Activated B cell treated with CpG ODN at 0.5 μM for 24 hours (primary cell): ENCODE measurements at regions not wholly inside any gene's neighbourhood (a gene's known extent, or its start where the extent isn't known, plus 50 kb on each side); places are given as distances from the start of the nearest gene placed in this dataset.

Experiments
- ATAC-seq: fragments of 200-7000 bp; cut with Tn5 transposase; one replicate; pipeline ENCODE4 v1.10.0; 2021; ENCODE audit warnings: low read depth, mild to moderate bottlenecking, moderate library complexity
- CTCF ChIA-PET: fragments of 350-600 bp; sonication (Branson Sonifier 250); formaldehyde crosslinking; loops from one replicate; lab custom pipeline; 2021; ENCODE audit warnings: antibody characterized with exemption; lab: Charles Lee
- POLR2A ChIA-PET: fragments of 350-600 bp; sonication (Branson Sonifier 250); formaldehyde crosslinking; loops from one replicate; lab custom pipeline; 2021; ENCODE audit warnings: antibody characterized with exemption; lab: Charles Lee
- DNase-seq: peaks from one replicate; pipeline ENCODE4 v3.0.0; 2022
- H3K27ac Mint-ChIP-seq: one replicate; pipeline ENCODE4 v1.8.0; 2020; ENCODE audit warnings: mixed read lengths
- H3K27me3 Mint-ChIP-seq: one replicate; pipeline ENCODE4 v1.8.0; 2021; ENCODE audit warnings: mixed read lengths
- H3K36me3 Mint-ChIP-seq: one replicate; pipeline ENCODE4 v1.8.0; 2021; ENCODE audit warnings: low read depth, mixed read lengths
- H3K4me1 Mint-ChIP-seq: one replicate; pipeline ENCODE4 v1.8.0; 2021; ENCODE audit warnings: mixed read lengths
- H3K4me3 Mint-ChIP-seq: one replicate; pipeline ENCODE4 v1.8.0; 2020; ENCODE audit warnings: mild to moderate bottlenecking, mixed read lengths
- H3K9me3 Mint-ChIP-seq: one replicate; pipeline ENCODE4 v1.8.0; 2020; ENCODE audit warnings: mixed read lengths
- intact Hi-C: fragments of 100-400 bp; cut with micrococcal nuclease; formaldehyde crosslinking; loops from one replicate; pipeline ENCODE4 v1.15.1; 2024
- TF ChIP-seq, protein P1 (sequence below): fragments of 200-600 bp; IDR thresholded peaks from one replicate; pipeline ENCODE4 v1.8.0; 2022; ENCODE audit warnings: antibody characterized with exemption, mild to moderate bottlenecking

DNA sequence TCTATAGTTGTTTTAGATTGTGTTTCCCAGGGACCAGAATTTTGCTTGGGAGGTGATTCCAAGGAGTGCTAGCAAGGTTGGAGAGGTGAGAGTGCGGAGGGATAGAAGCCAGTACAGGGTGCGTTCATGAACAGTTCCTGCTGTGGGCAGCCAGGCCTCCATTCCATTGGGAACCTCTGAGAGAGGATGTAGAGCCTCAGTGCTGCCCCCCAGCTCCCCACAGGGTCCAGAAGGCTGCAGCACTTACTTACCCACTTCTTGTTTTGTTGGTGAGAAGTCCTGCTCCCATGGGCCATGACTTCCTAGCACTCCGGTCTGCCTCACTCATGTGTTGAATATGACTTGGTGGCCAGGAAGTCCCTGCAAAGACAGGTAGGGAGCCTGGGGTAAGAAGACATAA, 128.2 kb upstream of the GAS1 start:
- no peak for ATAC-seq
- TF ChIP-seq, protein P1, sequence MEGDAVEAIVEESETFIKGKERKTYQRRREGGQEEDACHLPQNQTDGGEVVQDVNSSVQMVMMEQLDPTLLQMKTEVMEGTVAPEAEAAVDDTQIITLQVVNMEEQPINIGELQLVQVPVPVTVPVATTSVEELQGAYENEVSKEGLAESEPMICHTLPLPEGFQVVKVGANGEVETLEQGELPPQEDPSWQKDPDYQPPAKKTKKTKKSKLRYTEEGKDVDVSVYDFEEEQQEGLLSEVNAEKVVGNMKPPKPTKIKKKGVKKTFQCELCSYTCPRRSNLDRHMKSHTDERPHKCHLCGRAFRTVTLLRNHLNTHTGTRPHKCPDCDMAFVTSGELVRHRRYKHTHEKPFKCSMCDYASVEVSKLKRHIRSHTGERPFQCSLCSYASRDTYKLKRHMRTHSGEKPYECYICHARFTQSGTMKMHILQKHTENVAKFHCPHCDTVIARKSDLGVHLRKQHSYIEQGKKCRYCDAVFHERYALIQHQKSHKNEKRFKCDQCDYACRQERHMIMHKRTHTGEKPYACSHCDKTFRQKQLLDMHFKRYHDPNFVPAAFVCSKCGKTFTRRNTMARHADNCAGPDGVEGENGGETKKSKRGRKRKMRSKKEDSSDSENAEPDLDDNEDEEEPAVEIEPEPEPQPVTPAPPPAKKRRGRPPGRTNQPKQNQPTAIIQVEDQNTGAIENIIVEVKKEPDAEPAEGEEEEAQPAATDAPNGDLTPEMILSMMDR: no peak
- Mint-ChIP-seq H3K27me3 (no peaks in the 10 kb centered on the region), H3K4me1 (no peaks in the 10 kb centered on the region), H3K9me3 (peaks cover 5% of the 10 kb centered on the region), H3K36me3 (no peaks in the 10 kb centered on the region), H3K27ac (no peak overlapping the region), H3K4me3 (no peak overlapping the region)
- intact Hi-C loops: no loop called here
- ChIA-PET POLR2A (no interaction called here), CTCF (no interaction called here)
- DNase-seq: no peak

DNA sequence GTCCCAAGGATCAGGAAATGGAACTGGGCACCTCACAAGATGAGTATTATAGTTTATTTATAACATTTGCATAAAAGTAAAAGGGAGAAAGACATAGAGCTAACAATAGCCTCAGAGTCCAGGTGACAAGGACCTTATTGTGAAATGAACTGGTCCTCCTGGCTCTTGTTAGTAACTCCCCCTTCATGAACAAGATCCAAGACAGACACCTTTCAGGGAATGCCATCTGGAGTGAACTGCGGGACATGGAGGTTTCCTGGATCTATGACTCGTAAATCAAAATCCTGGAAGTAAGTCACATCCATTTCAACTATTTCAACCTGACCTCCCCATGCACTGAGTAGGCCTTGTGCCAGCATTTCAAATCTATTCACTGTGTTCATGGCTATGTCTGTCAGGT, 129.5 kb upstream of the GAS1 start:
- peaks cover 5% of the 10 kb centered on the region for H3K9me3 Mint-ChIP-seq
- TF ChIP-seq, protein P1: no peak
- no peak overlapping the region for H3K4me3 Mint-ChIP-seq
- CTCF ChIA-PET: no interaction called here
- H3K4me1 Mint-ChIP-seq: no peaks in the 10 kb centered on the region
- no peak for ATAC-seq
- no peak overlapping the region for H3K27ac Mint-ChIP-seq
- POLR2A ChIA-PET: no interaction called here
- no peaks in the 10 kb centered on the region for H3K27me3 Mint-ChIP-seq
- no peaks in the 10 kb centered on the region for H3K36me3 Mint-ChIP-seq
- no peak for DNase-seq
- intact Hi-C loops: no loop called here

DNA sequence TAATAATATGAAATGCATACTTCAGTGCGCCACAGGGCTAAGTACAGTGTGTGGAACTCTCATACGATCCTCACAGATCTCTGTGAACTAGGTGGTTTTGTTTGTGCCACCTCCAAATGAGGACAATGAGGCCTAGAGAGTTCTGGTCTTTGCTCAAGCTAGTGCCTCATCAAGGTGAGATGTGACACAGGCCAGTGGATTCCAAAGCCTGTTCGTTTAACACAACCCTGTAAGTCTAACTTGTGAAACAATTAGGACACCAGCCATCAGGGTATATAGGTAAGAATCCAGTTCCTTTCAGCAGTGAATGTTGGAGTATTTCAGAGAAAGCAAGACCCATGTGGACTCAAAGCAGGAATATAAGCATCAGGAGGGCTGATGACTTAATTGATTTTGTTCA, 130.7 kb upstream of the GAS1 start:
- ATAC-seq (no peak), DNase-seq (no peak)
- Mint-ChIP-seq H3K4me1 (no peaks in the 10 kb centered on the region), H3K27ac (no peak overlapping the region), H3K9me3 (peaks cover 5% of the 10 kb centered on the region), H3K27me3 (no peaks in the 10 kb centered on the region), H3K36me3 (no peaks in the 10 kb centered on the region), H3K4me3 (no peak overlapping the region)
- CTCF ChIA-PET: no interaction called here
- POLR2A ChIA-PET: no interaction called here
- TF ChIP-seq, protein P1: no peak
- intact Hi-C loops: no loop called here

DNA sequence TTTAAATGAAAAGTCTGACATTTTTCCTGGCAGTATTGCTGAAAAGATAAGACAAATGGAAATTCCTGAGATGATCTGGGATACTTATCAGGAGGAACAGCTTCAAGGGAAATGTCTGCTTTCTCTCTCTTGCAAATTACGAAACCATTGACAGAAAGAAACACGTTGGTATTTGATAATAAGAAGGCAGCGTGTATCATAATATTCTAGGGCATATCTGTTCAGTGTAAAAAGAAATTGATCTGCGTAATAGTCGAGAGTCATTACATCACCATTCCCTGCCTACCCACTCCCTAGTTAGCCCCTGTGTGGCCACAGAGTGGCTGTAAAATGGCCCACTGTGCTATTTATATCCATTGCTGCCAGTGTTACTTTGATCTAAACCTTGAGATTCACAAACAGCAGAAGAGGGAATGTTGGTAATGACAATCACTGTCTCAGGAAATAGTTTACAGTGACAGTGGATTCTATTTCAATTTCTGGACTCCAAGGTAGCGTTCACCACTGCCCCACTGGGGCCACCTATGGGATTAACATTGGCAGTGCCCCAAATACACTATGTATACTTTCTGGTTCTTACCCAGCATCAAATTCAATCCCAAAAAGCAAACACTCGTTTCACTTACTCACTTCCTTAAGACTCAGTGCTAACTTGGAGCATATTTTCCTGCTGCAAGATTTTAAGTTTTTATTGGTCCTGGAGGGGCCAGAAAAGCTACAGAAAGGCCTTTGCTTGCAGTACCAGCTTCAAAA, 133.4 kb upstream of the GAS1 start:
- Mint-ChIP-seq H3K4me3 (no peak overlapping the region), H3K27me3 (no peaks in the 10 kb centered on the region), H3K4me1 (no peaks in the 10 kb centered on the region), H3K9me3 (peaks cover 5% of the 10 kb centered on the region), H3K27ac (no peak overlapping the region), H3K36me3 (no peaks in the 10 kb centered on the region)
- ATAC-seq (no peak), DNase-seq (no peak)
- intact Hi-C loops: no loop called here
- ChIA-PET CTCF (no interaction called here), POLR2A (no interaction called here)
- TF ChIP-seq, protein P1: no peak

DNA sequence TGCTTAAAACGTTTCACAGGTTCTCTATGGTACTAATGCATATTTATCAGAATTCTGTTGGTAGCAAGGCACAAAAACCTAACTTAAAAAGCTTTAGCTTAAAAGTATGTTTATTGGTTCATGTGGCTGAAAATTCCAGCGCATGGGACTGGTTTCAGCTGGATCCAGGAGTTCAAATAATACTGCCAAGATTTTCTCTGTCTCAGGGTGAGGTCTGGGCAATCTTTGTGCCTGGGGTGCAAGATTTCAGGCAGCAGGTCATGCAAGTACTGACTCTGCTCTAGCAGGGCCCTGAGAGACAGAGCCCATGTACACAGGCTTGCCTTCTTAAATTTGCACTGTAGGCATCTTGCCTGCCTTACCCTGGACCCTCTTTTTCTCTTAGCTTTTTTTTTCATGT, 134.2 kb upstream of the GAS1 start:
- H3K36me3 Mint-ChIP-seq: no peaks in the 10 kb centered on the region
- no peak for ATAC-seq
- H3K4me1 Mint-ChIP-seq: no peaks in the 10 kb centered on the region
- peaks cover 5% of the 10 kb centered on the region for H3K9me3 Mint-ChIP-seq
- no peak overlapping the region for H3K27ac Mint-ChIP-seq
- POLR2A ChIA-PET: no interaction called here
- TF ChIP-seq, protein P1: no peak
- CTCF ChIA-PET: no interaction called here
- no peak overlapping the region for H3K4me3 Mint-ChIP-seq
- intact Hi-C loops: no loop called here
- no peak for DNase-seq
- no peaks in the 10 kb centered on the region for H3K27me3 Mint-ChIP-seq
